ENCODE measurements at regions not wholly inside any gene's neighbourhood (a gene's known extent, or its start where the extent isn't known, plus 50 kb on each side); places are given as distances from the start of the nearest gene placed in this dataset.

DNA sequence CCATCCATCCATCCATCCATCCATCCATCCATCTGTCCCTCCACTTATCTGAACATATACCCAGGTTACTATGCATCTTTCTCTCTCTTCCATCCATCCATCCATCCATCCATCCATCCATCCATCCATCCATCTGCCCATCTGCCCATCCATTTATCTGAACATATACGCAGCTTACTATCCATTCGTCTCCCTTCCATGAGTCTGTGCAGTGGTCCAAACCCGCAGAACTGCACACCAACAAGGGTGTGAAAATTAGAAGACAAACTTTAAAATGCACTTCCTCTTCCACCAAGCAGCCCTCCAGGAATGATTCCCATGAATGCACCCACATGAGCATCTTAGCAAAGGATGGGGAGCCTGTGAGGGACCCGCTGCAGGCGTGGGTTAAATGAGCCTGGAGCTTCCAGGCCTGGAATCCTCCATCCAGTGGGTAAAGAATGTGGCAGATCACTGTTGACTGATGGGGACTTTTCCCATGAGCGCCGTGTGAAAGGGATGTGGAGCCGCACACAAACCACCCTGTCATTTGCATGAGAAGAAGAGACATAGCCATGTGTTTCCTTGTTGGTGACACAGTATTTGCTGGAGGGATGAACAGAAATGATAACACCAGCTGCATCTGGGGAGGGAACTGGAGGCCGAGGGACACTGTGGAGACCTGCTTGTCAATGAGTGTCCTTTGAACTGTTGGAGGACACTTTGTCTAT is 376.6 kb downstream of the ADGRD1 start:
- Mint-ChIP-seq H3K27ac (no peak overlapping the region), H3K4me3 (no peak overlapping the region), H3K9me3 (peaks cover 20% of the 10 kb centered on the region), H3K36me3 (no peaks in the 10 kb centered on the region), H3K4me1 (no peaks in the 10 kb centered on the region), H3K27me3 (ENCODE audit: low read depth) (peaks cover 6% of the 10 kb centered on the region)
- no peak for DNase-seq (ENCODE audit: low spot score in 2 of 2, unreplicated experiment in 2 of 2)
- no peak for TF ChIP-seq CTCF (IDR thresholded peaks at IDR 0.05; ENCODE audit: unreplicated experiment)

DNA sequence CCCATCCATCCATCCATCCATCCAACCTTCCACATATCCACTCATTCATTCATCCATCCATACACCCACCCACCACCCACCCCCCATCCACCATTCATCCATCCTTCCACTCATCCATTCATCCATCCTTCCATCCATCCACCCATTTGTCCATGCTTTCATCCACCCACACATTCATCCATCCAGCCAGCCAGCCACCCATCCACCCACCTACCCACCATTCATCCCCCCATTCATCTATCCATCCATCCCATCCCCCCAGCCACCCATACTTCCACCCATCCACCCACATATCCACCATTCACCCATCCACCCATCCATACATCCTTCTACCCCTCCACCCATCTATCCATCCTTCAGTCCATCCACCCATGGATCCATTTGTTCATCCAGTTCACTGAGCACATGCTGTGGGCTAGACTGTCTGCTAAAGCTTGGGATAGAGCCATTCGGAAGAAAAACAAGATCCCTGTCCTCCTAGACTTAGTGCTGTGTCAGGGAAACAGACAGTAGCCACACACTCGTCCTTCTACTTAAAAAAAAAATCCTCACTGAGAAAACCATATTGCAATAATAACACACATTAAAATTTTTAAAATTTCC is 377.5 kb downstream of the ADGRD1 start:
- no peak for DNase-seq (ENCODE audit: low spot score in 2 of 2, unreplicated experiment in 2 of 2)
- Mint-ChIP-seq H3K9me3 (peaks cover 17% of the 10 kb centered on the region), H3K27ac (no peak overlapping the region), H3K27me3 (ENCODE audit: low read depth) (peaks cover 8% of the 10 kb centered on the region), H3K4me3 (no peak overlapping the region), H3K36me3 (no peaks in the 10 kb centered on the region), H3K4me1 (no peaks in the 10 kb centered on the region)
- TF ChIP-seq CTCF (IDR thresholded peaks at IDR 0.05; ENCODE audit: unreplicated experiment) = no peak

DNA sequence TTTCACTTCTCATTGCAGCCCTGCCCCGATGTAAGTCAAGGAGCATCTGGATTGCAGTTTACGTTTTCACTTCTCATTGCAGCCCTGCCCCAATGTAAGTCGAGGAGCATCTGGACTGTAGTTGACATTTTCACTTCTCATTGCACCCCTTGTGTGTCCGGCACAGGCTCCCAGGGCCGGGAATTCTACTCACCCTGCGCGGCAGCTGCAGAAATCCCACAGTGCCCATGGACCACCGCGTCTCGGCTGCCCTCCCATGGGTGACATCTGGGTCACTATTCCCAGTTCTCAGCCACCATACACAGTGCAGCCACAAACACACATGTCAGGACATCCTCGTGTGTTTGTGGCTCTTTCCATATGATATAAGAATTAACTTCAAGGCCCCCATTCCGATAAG is 378.5 kb downstream of the ADGRD1 start:
- no peak for TF ChIP-seq CTCF (IDR thresholded peaks at IDR 0.05; ENCODE audit: unreplicated experiment)
- Mint-ChIP-seq H3K36me3 (no peaks in the 10 kb centered on the region), H3K4me3 (no peak overlapping the region), H3K9me3 (peaks cover 8% of the 10 kb centered on the region), H3K27me3 (ENCODE audit: low read depth) (peaks cover 8% of the 10 kb centered on the region), H3K4me1 (no peaks in the 10 kb centered on the region), H3K27ac (no peak overlapping the region)
- no peak for DNase-seq (ENCODE audit: low spot score in 2 of 2, unreplicated experiment in 2 of 2)

DNA sequence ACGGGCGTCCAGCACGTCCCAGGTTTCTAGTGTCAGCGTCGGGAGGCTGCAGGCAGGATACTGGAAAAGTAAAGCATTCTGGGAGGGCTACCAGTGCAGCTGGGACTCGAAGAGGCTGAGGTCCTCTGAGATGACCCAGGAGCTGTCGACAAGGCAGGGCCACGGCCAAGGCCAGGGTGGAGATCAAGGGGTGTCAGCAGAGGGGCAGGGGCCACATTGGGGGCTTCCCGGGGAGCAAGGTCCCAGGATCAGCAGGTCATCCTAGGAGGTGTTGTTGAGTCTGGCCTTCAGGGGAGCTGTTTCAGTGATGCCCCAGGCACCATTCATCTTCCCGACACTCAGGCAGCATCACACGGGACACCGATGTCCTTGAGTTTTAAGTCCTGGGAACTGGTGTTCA is 377.8 kb upstream of the SFSWAP start:
- Mint-ChIP-seq H3K36me3 (no peaks in the 10 kb centered on the region), H3K9me3 (peaks cover 7% of the 10 kb centered on the region), H3K27me3 (ENCODE audit: low read depth) (peaks cover 15% of the 10 kb centered on the region), H3K27ac (no peak overlapping the region), H3K4me3 (no peak overlapping the region), H3K4me1 (no peaks in the 10 kb centered on the region)
- no peak for DNase-seq (ENCODE audit: low spot score in 2 of 2, unreplicated experiment in 2 of 2)
- TF ChIP-seq CTCF (IDR thresholded peaks at IDR 0.05; ENCODE audit: unreplicated experiment) = no peak

GRCh38 chr12:131333621-131334440 is 377.1 kb upstream of the SFSWAP start:
- H3K27ac Mint-ChIP-seq = no peak overlapping the region
- H3K36me3 Mint-ChIP-seq = no peaks in the 10 kb centered on the region
- H3K9me3 Mint-ChIP-seq = peaks cover 7% of the 10 kb centered on the region
- H3K27me3 Mint-ChIP-seq (ENCODE audit: low read depth) = peaks cover 20% of the 10 kb centered on the region
- TF ChIP-seq CTCF (IDR thresholded peaks at IDR 0.05; ENCODE audit: unreplicated experiment) = no peak
- no peak overlapping the region for H3K4me3 Mint-ChIP-seq
- H3K4me1 Mint-ChIP-seq = no peaks in the 10 kb centered on the region
- no peak for DNase-seq (ENCODE audit: low spot score in 2 of 2, unreplicated experiment in 2 of 2)
